ENCODE measurements at regions not wholly inside any gene's neighbourhood (a gene's known extent, or its start where the extent isn't known, plus 50 kb on each side); places are given as distances from the start of the nearest gene placed in this dataset.

GRCh38 chr10:53606981-53607380 is 834.4 kb upstream of the MBL2 start:
- no peaks in the 10 kb centered on the region for H3K27me3 ChIP-seq
- WGBS (ENCODE audit: insufficient coverage, low coverage, low lambda C conversion rate, missing lambda C conversion rate): 41% methylated on average over 3 of the region's 3 CpGs
- no peak overlapping the region for H3K27ac ChIP-seq
- H3K36me3 ChIP-seq: no peaks in the 10 kb centered on the region
- DNase-seq: no peak
- no peak for TF ChIP-seq POLR2A (IDR thresholded peaks at IDR 0.05)
- TF ChIP-seq, protein P1, sequence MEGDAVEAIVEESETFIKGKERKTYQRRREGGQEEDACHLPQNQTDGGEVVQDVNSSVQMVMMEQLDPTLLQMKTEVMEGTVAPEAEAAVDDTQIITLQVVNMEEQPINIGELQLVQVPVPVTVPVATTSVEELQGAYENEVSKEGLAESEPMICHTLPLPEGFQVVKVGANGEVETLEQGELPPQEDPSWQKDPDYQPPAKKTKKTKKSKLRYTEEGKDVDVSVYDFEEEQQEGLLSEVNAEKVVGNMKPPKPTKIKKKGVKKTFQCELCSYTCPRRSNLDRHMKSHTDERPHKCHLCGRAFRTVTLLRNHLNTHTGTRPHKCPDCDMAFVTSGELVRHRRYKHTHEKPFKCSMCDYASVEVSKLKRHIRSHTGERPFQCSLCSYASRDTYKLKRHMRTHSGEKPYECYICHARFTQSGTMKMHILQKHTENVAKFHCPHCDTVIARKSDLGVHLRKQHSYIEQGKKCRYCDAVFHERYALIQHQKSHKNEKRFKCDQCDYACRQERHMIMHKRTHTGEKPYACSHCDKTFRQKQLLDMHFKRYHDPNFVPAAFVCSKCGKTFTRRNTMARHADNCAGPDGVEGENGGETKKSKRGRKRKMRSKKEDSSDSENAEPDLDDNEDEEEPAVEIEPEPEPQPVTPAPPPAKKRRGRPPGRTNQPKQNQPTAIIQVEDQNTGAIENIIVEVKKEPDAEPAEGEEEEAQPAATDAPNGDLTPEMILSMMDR (IDR thresholded peaks at IDR 0.05): no peak
- H3K4me1 ChIP-seq: no peaks in the 10 kb centered on the region
- no peak overlapping the region for H3K4me3 ChIP-seq
- H3K9me3 ChIP-seq: no peaks in the 10 kb centered on the region
- intact Hi-C loops (cut with DNase I): no loop called here
- ATAC-seq: no peak

DNA sequence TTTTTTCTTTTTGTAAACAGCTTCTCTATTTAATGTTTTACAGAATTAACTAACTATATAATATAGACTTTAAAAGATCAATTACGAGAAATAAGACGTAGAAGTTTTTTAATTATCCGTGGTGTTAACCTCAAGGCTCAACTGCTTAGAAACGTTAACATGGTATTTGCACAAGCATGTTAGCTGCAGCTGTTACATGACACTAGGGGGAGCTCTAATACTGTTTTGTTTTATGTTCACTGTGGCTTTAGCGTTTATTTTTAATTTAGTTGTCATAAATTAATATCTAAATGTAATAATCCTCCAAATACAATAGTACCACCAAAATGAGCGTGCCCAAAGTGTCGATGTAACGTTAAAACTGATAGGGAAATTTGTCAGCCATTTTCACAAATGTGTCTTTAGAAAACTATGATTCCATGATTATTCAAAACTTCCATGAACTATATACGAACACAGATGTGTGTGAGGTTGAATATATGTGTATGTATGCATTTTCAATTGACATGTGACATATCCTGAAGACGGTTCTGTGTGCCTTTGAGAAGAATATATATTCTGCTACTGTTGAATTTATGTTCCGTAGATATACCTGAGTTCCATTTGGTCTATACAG is 828.8 kb upstream of the MBL2 start:
- Histone ChIP-seq H3K36me3 (no peaks in the 10 kb centered on the region), H3K27ac (no peak overlapping the region), H3K27me3 (no peaks in the 10 kb centered on the region), H3K4me1 (no peaks in the 10 kb centered on the region), H3K4me3 (peak overlapping the region in 1 of 3 donors; percentile 14), H3K9me3 (no peaks in the 10 kb centered on the region)
- ATAC-seq (peak; percentile 86 to 89 (median 88)), DNase-seq (no peak)
- WGBS (ENCODE audit: insufficient coverage, low coverage, low lambda C conversion rate, missing lambda C conversion rate): 8% methylated on average over 11 of the region's 11 CpGs
- TF ChIP-seq, protein P1 (IDR thresholded peaks at IDR 0.05): peak; percentile 76 to 92 (median 87)
- no peak for TF ChIP-seq POLR2A (IDR thresholded peaks at IDR 0.05)
- intact Hi-C loops (cut with DNase I): no loop called here

DNA sequence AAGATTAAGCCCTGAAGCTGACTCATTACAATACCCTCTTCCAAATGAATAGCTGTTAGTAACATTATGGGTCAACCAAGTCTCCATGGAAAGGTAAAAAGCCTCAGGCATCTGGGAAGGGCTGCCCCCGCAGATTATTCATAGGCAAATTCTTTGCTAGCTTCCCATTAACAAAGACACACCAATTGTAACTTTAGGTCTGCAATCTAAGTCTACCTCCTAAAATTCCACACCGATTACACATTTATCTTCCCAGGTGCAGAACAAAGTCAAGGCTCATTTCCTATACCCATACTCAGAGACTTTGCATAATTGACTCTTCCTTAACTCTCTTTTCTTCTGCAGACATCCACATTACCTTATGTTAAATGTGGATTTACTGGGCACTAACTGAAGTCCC is 826.3 kb upstream of the MBL2 start:
- no peak for DNase-seq
- no peak for TF ChIP-seq POLR2A (IDR thresholded peaks at IDR 0.05)
- TF ChIP-seq, protein P1 (IDR thresholded peaks at IDR 0.05): no peak
- no peak for ATAC-seq
- H3K27ac ChIP-seq: no peak overlapping the region
- WGBS (ENCODE audit: insufficient coverage, low coverage, low lambda C conversion rate, missing lambda C conversion rate): 69% methylated on average over 2 of the region's 2 CpGs
- intact Hi-C loops (cut with DNase I): no loop called here
- no peak overlapping the region for H3K4me3 ChIP-seq
- no peaks in the 10 kb centered on the region for H3K4me1 ChIP-seq
- H3K36me3 ChIP-seq: no peaks in the 10 kb centered on the region
- no peaks in the 10 kb centered on the region for H3K9me3 ChIP-seq
- no peaks in the 10 kb centered on the region for H3K27me3 ChIP-seq

DNA sequence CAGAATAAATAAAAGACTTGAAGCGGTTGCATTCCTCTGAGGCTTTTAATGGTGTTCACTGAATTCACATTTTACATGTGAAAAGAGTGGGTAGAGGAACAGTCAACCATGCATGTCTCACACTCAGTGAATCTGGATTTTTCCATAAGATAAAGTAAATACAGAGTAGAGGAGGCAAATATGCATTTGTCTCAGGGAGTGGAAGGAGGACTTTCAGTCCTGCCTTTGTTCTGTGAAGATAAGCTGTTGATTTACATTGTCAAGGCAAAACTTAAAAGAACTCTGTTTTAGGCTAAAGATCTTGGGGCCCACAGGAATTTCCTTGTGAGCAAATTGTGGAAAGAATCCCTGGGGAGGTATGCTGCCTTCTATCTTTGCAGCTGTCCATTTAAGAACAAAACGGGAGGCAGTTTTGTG is 825.3 kb upstream of the MBL2 start:
- H3K4me3 ChIP-seq: no peak overlapping the region
- WGBS (ENCODE audit: insufficient coverage, low coverage, low lambda C conversion rate, missing lambda C conversion rate): 84% methylated on average over 2 of the region's 2 CpGs
- no peaks in the 10 kb centered on the region for H3K27me3 ChIP-seq
- TF ChIP-seq, protein P1 (IDR thresholded peaks at IDR 0.05): no peak
- TF ChIP-seq POLR2A (IDR thresholded peaks at IDR 0.05): no peak
- H3K9me3 ChIP-seq: no peaks in the 10 kb centered on the region
- H3K36me3 ChIP-seq: no peaks in the 10 kb centered on the region
- ATAC-seq (no peak), DNase-seq (no peak)
- intact Hi-C loops (cut with DNase I): no loop called here
- H3K27ac ChIP-seq: no peak overlapping the region
- H3K4me1 ChIP-seq: no peaks in the 10 kb centered on the region

DNA sequence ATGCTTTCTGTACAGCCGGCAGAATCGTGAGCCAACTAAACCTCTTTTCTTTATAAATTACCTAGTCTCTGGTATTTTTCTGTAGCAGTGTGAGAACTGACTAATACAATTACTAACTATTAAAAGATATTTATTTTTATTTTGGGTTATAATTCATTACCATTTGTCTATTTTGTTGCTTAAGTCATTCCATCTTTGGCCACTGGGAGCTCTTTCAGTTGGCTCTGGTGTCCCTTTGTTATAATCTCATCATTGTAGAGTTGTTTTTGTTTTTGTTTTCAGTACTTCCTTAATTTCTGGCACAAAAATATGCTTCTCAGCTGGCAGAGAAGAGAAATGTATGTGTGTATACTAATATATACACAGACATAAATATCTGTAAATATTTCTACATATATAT is 807.9 kb upstream of the MBL2 start:
- no peak for ATAC-seq
- WGBS (ENCODE audit: insufficient coverage, low coverage, low lambda C conversion rate, missing lambda C conversion rate): 86% methylated on average over 2 of the region's 2 CpGs

More for the DNA sequence above, 807.9 kb upstream of the MBL2 start:
- Histone ChIP-seq H3K36me3 (no peaks in the 10 kb centered on the region), H3K4me1 (no peaks in the 10 kb centered on the region), H3K27me3 (no peaks in the 10 kb centered on the region), H3K9me3 (no peaks in the 10 kb centered on the region), H3K4me3 (no peak overlapping the region), H3K27ac (no peak overlapping the region)
- DNase-seq: no peak
- intact Hi-C loops (cut with DNase I): no loop called here
- TF ChIP-seq, protein P1 (IDR thresholded peaks at IDR 0.05): no peak
- no peak for TF ChIP-seq POLR2A (IDR thresholded peaks at IDR 0.05)
